Stimulated activated CD4-positive, alpha-beta T cell treated with anti-CD3 and anti-CD28 coated beads, Interleukin-1b, Interleukin-23, amount 100 ng/mL, for 24 hours (primary cell): ENCODE measurements at regions not wholly inside any gene's neighbourhood (a gene's known extent, or its start where the extent isn't known, plus 50 kb on each side); places are given as distances from the start of the nearest gene placed in this dataset.

Experiments
- DNase-seq, 4 experiments: peaks; one replicate each; pipeline ENCODE4 v3.0.0-alpha.2; 2020; ENCODE audit warnings: low read depth in 4 of 4, low spot score in 1 of 4

DNA sequence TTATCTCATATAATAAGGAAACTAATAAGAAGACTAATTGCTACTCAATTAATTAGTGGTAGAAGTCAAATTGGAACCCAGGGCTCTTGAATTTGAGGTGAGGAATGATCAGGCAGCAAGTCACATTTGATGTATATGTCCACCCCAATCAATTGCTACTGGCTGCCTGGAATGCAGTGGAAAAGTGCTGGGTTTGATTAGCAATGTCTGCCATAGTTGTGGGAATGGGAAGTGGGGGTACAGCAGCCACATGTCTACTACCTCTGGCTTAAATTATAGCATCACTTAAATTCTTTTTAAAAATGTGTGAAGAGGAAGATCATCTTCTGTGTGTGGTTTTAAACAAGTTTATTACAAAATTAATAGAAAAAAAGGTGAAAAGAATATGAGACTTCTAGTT is 50.8 kb upstream of the NAV2 start:
- no peak for DNase-seq

- no peak for DNase-seq
Observed at GRCh38 chr11:19660076-19660475, 52.6 kb upstream of the NAV2 start.

GRCh38 chr11:19659529-19659928 is 53.1 kb upstream of the NAV2 start:
- DNase-seq: no peak

DNA sequence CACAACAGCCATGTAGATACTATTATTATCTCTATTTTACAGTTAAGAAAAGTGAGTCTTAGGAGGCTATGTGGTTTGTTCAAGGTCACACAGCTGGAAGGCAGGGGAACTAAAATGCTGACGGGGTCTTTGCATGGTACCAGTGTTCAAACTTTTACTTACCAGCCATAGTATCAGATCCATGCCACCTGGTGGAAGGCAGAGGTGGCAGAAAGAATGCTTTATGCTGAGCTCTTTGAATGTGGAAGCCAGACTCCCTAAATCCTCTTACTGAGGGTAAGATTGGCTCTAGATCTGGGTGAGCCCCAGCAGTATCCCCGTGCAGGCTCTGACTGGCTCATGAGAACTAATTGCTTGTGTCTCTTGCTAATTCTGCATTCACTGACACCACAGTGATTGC is 54.3 kb upstream of the NAV2 start:
- no peak for DNase-seq

GRCh38 chr11:19656140-19656541 is 56.5 kb upstream of the NAV2 start:
- DNase-seq: no peak

- no peak for DNase-seq
Observed at GRCh38 chr11:19652623-19653375, 59.8 kb upstream of the NAV2 start.

DNA sequence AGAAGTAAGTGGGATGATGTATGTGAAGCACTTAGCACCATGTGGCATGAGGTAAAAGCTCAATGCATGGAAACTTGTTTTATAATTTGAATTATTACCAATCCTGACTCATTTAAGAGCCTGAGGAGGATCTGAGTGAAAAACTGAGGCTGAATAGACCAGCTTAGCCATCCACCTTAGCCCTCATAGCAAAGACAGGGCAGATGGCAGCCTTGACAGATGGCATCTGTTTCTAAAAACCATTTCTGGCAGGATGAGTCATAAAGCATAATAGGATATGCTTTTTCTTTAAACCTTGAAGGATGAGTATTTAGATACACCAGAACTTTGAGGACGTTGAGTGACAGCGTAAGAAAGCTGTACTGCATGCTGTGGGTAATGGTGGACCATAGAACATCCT is 61.0 kb upstream of the NAV2 start:
- no peak for DNase-seq

- no peak for DNase-seq
Observed at GRCh38 chr11:19651028-19651427, 61.6 kb upstream of the NAV2 start.

DNA sequence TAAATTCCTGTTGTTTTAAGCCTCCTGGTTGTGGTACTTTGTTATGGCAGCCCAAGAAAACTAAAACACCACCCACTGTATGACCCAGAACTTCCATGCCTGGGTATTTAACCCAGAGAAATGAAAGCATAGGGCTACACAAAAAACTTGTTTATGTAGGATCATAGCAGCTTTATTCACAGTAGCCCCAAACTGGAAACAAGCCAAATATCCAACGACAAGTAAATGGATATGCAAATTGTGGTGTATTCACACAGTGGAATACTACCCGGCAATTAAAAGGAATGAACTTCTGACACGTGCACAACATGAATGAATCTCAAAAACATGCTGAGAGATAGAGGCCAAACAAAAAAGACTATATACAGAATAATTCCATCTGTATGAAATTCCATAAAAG is 62.2 kb upstream of the NAV2 start:
- DNase-seq: no peak

DNA sequence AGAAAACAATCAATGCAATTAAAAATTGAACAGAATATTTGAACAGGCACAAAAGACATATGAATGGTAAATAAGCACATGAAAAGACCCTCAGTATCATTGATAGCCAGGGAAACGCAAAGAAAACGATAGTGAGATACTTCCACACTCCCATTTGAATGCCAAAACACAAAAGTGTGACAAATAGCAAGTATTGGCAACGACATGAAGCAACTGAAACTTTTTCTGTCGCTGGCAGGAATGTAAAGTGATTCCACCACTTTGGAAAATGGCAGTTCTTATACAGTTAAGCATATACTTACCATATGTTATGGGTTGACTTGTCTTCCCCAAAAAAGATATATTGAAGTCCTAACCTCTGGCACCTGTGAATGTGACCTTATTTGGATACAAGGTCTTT is 62.9 kb upstream of the NAV2 start:
- no peak for DNase-seq

- no peak for DNase-seq
Observed at GRCh38 chr11:19648321-19648720, 64.3 kb upstream of the NAV2 start.

DNA sequence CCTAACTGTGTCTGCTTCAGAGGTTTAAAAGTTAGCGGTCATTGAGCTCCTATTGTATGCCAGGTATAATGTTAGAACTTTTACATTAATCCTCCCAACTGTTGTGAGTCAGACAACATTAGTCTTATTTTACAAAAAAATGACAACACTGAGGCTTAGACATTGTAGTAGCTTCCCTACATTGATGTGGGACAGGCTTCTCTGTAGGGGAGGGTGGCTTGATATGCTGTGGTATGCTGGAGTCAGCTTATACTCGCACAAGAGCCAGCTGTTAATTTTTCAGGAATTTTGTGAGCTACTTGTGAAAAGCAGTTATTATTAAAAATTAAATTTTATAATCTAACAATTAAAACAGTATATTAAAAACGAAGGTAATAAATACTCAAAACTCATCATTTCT is 64.8 kb upstream of the NAV2 start:
- no peak for DNase-seq

GRCh38 chr11:19646921-19647320 is 65.7 kb upstream of the NAV2 start:
- no peak for DNase-seq

DNA sequence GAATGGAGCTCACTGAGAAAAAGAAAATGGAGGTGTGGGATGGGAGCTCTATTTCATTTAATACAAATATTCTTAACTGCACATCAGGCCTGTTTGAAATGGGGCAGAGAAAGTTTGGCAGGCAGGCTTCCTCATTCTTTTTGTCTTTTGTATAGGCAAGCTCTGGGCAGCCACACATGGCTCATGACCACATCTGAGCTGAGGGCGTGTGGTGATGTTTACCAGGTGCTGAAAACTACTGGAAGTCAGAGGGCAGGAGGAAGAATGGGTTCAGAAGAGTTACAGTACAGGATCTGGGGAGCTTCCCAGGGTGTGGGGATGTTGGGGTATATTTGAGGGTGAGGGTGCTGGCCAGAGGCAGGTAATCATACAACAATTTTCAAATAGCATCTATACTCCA is 66.3 kb upstream of the NAV2 start:
- DNase-seq: no peak

DNA sequence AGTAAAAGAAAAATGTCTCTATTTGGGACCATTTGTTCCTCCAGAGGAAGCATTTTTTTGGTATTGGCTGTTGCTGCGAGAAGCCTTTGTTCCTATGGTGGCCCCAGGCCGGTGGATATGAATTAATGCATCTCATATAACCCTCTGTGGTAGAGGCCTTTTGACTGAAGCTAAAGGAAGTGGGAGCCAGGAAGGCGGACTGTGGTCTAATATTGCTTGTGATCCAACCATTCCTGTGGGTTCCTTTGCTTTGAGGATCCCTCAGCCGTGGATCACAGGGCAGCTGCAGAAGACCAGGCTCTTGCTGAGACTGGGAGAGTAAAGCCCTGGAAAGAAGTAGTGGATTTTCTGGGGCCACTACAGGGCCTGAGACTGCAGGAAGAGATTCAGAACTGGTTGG is 68.3 kb upstream of the NAV2 start:
- DNase-seq: no peak

DNA sequence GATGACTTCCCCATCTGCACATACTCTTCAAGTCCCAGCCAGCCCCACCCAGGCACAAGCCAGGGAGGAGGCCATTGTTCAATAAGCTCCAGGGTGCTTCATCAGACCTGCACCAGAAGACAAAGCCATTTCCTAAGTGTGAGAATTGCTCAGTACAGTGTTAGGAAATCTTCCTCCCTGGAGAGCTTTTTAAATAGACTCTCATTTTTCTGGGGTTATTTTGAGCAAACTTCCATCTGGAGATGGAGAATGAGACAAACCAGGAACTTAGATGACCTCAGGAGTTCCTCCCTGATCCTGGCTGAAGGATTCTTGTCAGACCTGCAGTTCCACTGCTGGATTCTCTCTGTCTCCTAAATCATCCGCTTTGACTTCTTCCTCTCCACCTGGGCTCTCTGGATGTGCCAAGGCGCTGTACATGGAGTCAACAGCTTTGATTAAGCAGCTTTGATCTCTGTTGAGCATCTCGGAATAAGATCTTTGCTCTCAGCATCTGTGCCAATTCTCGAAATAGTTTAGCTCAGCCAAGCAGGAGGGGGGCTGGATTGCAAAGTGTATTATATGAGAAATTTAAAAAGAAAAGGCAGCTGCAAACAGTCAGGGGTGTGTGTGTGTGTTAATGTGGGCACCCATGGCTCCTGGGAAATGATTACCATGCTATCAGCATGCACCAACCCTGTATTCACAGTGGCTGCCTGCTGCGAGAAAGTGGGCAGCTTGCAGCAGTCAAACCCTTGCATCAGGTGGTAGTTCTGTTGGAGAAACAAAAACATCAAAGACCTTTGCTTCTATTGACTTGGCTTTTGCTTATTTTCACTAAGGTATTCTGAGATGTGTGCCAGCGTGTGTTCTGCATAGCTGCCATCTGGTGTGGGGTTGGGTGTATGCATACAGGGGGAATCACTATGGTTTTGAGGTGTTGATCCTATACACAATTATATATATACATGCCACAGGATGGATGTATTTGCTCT is 70.2 kb upstream of the NAV2 start:
- no peak for DNase-seq

DNA sequence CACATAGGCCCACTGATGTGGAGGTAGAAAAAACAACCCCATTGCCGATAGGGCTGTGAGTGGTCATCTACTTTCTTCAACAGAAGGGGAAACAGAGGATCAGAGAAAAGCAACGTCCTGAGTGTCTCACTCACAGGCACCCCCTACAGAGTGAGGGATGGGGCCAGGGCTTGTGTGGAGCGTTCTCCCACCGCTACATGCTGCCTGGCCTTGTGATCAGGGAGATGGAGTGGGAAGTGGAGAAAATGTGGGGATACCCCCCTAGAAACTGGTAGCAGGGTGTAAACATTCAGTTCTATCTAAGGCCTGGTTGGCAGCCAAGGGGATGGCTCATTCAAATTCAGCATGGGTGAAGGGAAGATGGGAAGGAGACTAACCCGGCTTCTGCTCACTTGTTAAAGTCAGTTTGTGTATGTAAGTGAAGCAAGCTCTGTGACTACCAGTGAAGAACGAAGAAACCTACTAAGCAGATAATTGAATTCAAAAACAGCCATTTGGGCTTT is 73.0 kb upstream of the NAV2 start:
- no peak for DNase-seq

- DNase-seq: no peak
Observed at GRCh38 chr11:19635332-19635731, 77.3 kb upstream of the NAV2 start.

DNA sequence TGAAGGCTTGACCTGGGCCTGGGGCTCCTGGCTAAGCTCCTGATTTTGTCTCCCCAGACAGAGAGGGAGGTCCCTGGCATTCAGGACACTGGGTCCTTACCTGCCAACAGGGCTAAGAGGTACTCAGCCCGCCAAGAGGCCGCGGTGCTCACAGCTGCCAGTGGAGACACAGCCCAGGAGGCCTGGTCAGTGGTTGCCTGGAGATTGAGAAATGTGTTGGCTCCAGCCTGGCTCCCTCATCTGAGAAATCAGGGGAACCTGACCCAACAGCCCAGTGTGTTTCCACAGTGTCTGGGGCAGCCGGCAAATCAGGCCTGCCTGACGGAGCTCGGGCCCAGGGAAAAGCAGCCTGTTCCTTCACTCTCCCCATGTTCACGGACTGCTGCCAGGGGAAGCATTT is 79.4 kb upstream of the NAV2 start:
- no peak for DNase-seq

DNA sequence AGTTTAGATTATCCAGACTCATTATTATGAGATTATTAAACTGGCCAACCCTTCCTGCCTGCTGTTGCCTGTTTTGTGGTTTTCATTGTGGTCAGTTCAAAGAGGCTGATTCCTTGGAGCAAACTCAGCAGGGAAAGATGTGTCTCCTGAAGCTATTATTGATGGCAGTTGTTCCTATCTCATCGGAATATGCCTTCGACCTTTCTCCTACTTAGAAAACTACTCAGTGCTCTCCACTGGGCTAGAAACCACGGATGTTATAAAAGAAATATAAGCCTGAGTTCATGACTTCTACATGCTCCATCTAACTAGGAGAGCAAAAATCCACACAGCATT is 80.2 kb upstream of the NAV2 start:
- DNase-seq: no peak

DNA sequence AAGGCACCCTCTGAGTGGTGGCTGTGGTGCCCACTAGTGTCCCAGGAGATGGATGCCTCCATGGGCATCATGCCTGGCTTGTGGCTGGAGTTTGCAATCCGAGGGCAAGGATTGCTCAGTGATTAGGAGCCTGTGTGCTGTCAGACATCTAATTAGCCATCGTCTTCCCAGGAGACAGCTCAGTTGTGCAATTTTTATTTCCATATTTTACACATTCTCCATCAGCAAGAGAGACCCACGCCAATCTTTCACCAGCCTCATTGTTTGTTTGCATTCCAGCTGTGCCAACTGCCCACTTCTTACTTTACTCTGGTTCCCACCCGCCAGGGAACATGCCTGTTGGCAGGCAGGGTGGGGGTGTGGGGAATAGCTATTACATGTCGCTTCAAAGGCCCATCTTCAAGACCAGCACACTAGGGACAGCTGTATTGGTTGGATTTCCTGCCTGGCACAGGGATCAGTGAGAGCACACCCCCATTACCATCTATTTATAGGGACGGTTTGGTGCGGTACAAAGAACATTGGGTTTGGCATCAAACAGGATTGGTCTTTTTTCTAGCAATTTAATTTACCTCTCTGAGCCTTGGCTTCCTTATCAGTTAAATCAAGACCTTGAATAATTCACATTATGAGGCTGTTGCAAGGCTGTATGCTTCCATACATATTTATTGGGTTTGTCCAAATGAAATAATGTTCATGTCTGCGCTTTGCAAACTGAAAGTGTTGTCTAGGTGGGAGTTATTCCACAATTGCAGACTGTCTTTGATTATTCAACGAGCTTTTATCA is 80.7 kb upstream of the NAV2 start:
- no peak for DNase-seq

DNA sequence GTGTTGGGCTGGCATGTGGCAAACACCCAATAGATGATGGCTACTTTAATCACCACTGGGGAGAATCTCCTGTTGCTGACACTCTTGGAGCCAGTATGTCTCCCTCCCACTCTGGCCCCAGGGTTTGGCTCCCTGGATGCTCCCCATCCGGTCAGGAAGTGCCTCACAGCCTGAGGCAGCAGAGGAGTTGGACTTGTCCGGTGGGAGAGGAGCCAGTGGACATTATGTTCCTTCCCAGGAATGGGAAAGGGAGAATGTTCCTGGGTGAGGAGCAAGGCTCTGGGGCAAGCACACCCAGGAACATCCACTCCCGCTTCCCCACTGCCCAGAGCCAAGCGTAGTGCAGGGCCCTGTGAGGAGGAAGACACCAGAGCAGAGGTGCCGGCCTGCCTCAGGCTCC is 84.6 kb upstream of the NAV2 start:
- no peak for DNase-seq
